GM12864 (cell line): ENCODE measurements at regions not wholly inside any gene's neighbourhood (a gene's known extent, or its start where the extent isn't known, plus 50 kb on each side); places are given as distances from the start of the nearest gene placed in this dataset.

Experiments
- DNase-seq: peaks from one replicate; pipeline ENCODE4 v3.0.0-alpha.2; 2011; ENCODE audit warnings: low read depth
- H3K4me3 ChIP-seq: 2 replicates; pipeline ENCODE4 v1.5.1; 2011; ENCODE audit warnings: mild to moderate bottlenecking, low read depth, low read length, control low read depth
- CTCF ChIP-seq: IDR thresholded peaks from 2 replicates; pipeline ENCODE4 v1.5.1; 2011; ENCODE audit warnings: low read depth, mild to moderate bottlenecking, moderate library complexity, low read length, control low read depth, inconsistent platforms; ENCODE audit errors: missing control alignments

GRCh38 chr4:104146048-104146447, 348.6 kb downstream of the CXXC4 start:
- no peak for DNase-seq
- no peak overlapping the region for H3K4me3 ChIP-seq
- TF ChIP-seq CTCF = no peak

- no peak for DNase-seq
- no peak for TF ChIP-seq CTCF
- no peak overlapping the region for H3K4me3 ChIP-seq
Observed at GRCh38 chr4:104138116-104138515, 356.6 kb downstream of the CXXC4 start.

GRCh38 chr4:104129243-104129642, 365.5 kb downstream of the CXXC4 start:
- DNase-seq = no peak
- H3K4me3 ChIP-seq = no peak overlapping the region
- TF ChIP-seq CTCF = no peak

GRCh38 chr4:104128850-104129213, 365.9 kb downstream of the CXXC4 start:
- no peak overlapping the region for H3K4me3 ChIP-seq
- DNase-seq = no peak
- no peak for TF ChIP-seq CTCF

- H3K4me3 ChIP-seq = no peak overlapping the region
- DNase-seq = no peak
- TF ChIP-seq CTCF = no peak
Observed at GRCh38 chr4:104128031-104128849, 366.5 kb downstream of the CXXC4 start.

DNA sequence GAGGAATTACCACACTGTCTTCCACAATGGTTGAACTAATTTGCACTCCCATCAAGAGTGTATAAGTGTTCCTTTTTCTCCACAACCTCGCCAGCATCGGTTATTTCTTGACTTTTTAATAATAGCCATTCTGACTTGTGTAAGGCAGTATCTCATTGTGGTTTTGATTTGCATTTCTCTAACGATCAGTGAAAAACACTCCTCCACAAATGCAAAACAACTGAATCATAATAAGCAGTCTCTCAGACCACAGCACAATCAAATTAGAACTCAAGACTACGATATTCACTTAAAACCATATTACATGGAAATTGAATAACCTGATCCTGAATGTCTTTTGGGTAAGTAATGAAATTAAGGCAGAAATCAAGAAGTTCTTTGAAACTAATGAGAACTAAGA, 371.7 kb downstream of the CXXC4 start:
- TF ChIP-seq CTCF = no peak
- no peak for DNase-seq
- H3K4me3 ChIP-seq = no peak overlapping the region

- no peak for DNase-seq
- H3K4me3 ChIP-seq = no peak overlapping the region
- TF ChIP-seq CTCF = no peak
Observed at GRCh38 chr4:104117776-104118175, 376.9 kb downstream of the CXXC4 start.
